ENCODE measurements at regions not wholly inside any gene's neighbourhood (a gene's known extent, or its start where the extent isn't known, plus 50 kb on each side); places are given as distances from the start of the nearest gene placed in this dataset.

- H3K9me3 Mint-ChIP-seq: no peaks in the 10 kb centered on the region
- no peak overlapping the region for H3K4me3 Mint-ChIP-seq
- H3K27me3 Mint-ChIP-seq (ENCODE audit: low read depth): no peaks in the 10 kb centered on the region
- no peak for DNase-seq
- ATAC-seq: no peak
- H3K36me3 Mint-ChIP-seq (ENCODE audit: insufficient read depth): no peaks in the 10 kb centered on the region
- H3K4me1 Mint-ChIP-seq (ENCODE audit: low read depth): no peaks in the 10 kb centered on the region
Measured at GRCh38 chr3:147775816-147776530, 366.8 kb downstream of the ZIC1 start.

DNA sequence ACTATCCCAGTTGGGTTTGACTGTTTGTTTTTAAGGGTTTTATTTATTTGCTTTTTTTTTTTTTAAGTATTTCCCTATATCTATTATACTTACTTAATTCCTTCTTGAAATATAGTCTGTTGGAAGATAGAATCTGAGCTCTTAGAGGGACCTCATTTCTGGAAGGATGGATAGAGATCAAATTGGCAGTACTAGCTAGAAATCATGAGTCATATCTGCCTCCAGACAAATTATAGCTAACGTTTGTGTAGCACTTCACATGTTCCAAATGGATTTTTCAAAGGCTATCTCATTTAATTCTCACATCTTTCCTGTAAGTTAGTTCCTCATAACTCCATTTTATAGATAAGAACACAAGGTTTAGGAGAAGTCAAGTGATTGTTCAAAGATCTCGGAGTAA lies 384.7 kb downstream of the ZIC1 start:
- no peak for ATAC-seq
- H3K4me3 Mint-ChIP-seq: no peak overlapping the region
- no peaks in the 10 kb centered on the region for H3K4me1 Mint-ChIP-seq (ENCODE audit: low read depth)
- no peaks in the 10 kb centered on the region for H3K36me3 Mint-ChIP-seq (ENCODE audit: insufficient read depth)
- no peaks in the 10 kb centered on the region for H3K27me3 Mint-ChIP-seq (ENCODE audit: low read depth)
- H3K9me3 Mint-ChIP-seq: peaks cover 4% of the 10 kb centered on the region
- DNase-seq: no peak

DNA sequence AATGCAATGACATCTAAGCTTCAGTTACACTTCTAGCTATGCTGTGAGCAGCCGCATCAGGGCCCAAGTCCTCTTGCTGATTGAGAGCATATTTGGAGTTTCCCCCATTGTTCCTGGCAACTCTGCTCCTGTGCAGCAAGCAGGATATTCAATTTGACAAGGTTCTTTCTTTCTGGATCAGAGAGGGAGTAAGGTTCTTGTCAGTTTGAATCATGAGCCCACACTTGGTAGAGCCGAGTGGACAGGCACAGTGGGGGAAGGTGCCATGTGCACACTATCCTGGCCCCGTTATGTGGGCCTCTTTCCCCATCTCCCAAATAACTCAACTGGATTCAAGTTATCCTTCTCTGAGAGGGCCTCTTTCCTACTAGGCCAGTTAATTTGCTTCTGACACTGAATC lies 385.4 kb downstream of the ZIC1 start:
- H3K4me1 Mint-ChIP-seq (ENCODE audit: low read depth): no peaks in the 10 kb centered on the region
- DNase-seq (no peak), ATAC-seq (no peak)
- no peaks in the 10 kb centered on the region for H3K27me3 Mint-ChIP-seq (ENCODE audit: low read depth)
- H3K36me3 Mint-ChIP-seq (ENCODE audit: insufficient read depth): no peaks in the 10 kb centered on the region
- peaks cover 4% of the 10 kb centered on the region for H3K9me3 Mint-ChIP-seq
- H3K4me3 Mint-ChIP-seq: no peak overlapping the region

DNA sequence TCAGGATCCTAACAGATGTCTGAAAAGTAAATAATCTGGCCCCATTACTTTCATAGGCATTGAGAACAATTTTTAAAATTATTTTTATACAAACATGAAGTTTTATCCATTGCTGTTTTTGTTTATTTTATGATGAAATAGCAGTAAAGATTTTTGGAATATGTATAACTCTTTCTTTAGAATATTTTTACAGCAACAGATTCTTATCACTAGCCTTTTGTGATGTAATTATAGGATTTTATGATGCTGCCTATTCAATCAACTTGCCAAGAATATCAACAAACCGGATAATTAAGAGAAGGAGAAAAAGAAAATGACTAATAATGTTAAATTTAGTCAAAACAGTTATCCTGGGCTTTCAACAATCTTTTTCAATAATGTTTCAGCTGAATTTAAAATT lies 386.3 kb downstream of the ZIC1 start:
- Mint-ChIP-seq H3K36me3 (ENCODE audit: insufficient read depth) (no peaks in the 10 kb centered on the region), H3K4me1 (ENCODE audit: low read depth) (no peaks in the 10 kb centered on the region), H3K4me3 (no peak overlapping the region), H3K9me3 (peaks cover 4% of the 10 kb centered on the region), H3K27me3 (ENCODE audit: low read depth) (no peaks in the 10 kb centered on the region)
- DNase-seq (no peak), ATAC-seq (no peak)

GRCh38 chr3:147797095-147797494 lies 387.9 kb downstream of the ZIC1 start:
- no peak for DNase-seq
- no peaks in the 10 kb centered on the region for H3K36me3 Mint-ChIP-seq (ENCODE audit: insufficient read depth)
- ATAC-seq: no peak
- H3K4me3 Mint-ChIP-seq: no peak overlapping the region
- no peaks in the 10 kb centered on the region for H3K4me1 Mint-ChIP-seq (ENCODE audit: low read depth)
- peaks cover 4% of the 10 kb centered on the region for H3K9me3 Mint-ChIP-seq
- no peaks in the 10 kb centered on the region for H3K27me3 Mint-ChIP-seq (ENCODE audit: low read depth)

DNA sequence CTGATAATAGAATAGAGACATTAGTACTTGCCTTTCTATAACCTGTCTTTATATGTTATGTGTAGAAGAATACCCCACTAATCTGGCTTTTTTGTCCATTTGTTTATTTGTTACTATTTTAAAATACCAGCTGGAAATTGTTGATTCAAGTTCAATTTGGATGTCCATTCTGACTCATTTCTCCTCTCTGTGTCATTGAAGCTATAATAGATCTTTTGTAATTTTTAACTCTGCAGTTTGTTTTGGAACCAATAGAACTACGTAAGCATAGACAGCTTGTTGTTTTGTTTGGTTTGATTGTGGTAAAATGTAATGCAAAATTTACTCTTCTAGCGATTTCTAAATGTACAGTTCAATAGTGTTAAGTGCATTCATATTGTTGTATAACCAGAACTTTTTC lies 390.4 kb downstream of the ZIC1 start:
- H3K36me3 Mint-ChIP-seq (ENCODE audit: insufficient read depth): no peaks in the 10 kb centered on the region
- no peaks in the 10 kb centered on the region for H3K4me1 Mint-ChIP-seq (ENCODE audit: low read depth)
- H3K4me3 Mint-ChIP-seq: no peak overlapping the region
- DNase-seq: no peak
- no peaks in the 10 kb centered on the region for H3K27me3 Mint-ChIP-seq (ENCODE audit: low read depth)
- no peaks in the 10 kb centered on the region for H3K9me3 Mint-ChIP-seq
- no peak for ATAC-seq

DNA sequence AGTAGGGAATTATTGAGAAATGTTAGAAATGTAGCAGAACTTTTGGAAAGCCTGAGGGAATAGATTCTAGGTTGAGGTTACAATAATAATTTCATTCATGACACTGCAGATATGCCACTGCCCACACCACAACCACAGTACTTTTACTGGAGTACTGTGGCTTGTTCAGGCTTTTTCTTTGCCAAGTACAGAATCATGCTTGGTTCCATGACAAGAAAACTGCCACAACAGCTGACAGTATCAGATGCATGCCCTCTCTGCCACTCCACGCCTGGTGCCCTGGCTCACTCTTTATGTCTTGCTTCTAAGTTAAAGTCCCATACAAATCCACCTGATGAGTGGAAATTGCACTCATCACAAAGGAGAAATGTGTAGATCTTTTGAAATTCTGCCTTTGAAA lies 398.6 kb downstream of the ZIC1 start:
- ATAC-seq (no peak), DNase-seq (no peak)
- H3K36me3 Mint-ChIP-seq (ENCODE audit: insufficient read depth): no peaks in the 10 kb centered on the region
- H3K4me3 Mint-ChIP-seq: no peak overlapping the region
- no peaks in the 10 kb centered on the region for H3K4me1 Mint-ChIP-seq (ENCODE audit: low read depth)
- H3K9me3 Mint-ChIP-seq: peaks cover 9% of the 10 kb centered on the region
- H3K27me3 Mint-ChIP-seq (ENCODE audit: low read depth): no peaks in the 10 kb centered on the region

DNA sequence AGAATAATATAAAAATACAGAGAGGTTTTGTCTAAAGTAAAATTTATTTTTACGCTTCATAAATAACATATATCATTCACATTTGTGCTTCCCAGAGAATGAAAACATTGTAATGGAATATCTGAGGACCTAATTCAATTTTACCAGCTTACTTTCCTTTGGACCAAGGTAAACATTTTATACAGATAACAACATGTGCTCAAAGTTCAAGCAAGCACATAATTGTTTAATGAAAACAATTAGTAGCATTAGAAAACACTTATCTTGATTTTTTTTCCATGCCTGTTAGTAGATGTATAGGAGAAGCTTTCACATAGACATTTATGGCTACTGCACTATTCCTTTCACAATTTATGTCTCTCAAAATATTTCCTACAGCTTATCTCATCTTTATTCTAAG lies 400.0 kb downstream of the ZIC1 start:
- ATAC-seq: no peak
- Mint-ChIP-seq H3K27me3 (ENCODE audit: low read depth) (no peaks in the 10 kb centered on the region), H3K4me1 (ENCODE audit: low read depth) (no peaks in the 10 kb centered on the region), H3K9me3 (peaks cover 9% of the 10 kb centered on the region), H3K36me3 (ENCODE audit: insufficient read depth) (no peaks in the 10 kb centered on the region), H3K4me3 (no peak overlapping the region)
- no peak for DNase-seq

DNA sequence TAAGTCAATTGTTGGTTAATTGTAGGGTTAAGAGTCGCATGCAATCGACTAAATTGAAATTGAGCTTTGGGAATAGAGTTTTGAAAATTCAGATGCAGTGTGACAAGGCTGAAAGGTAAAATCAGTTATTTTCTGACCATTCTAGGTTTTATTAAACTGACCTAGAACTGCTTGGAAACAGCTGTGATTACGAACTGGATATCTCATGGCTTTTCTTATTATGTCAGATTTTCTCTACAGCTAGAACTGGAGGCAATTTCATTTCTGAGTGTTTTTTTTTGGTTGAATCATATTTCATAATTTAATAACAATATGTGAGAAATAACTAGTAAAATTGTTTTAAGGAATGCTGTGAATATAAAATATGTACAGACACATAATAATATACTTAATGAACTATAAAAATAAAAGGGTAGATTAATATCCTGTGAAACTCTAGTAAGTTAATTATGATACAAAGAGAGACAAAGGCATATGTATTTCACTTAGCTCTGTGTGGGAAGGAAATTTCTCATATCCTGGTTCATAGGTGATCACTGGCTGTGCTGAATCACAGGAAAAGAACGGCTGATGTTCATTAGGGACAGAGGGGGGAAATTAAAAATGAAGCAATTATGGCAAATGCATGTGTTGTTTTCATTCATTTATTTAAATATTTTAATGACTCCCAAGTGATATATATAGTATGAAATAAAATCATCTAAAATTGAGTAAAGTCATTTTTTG lies 403.2 kb downstream of the ZIC1 start:
- Mint-ChIP-seq H3K4me3 (no peak overlapping the region), H3K36me3 (ENCODE audit: insufficient read depth) (no peaks in the 10 kb centered on the region), H3K4me1 (ENCODE audit: low read depth) (no peaks in the 10 kb centered on the region), H3K27me3 (ENCODE audit: low read depth) (no peaks in the 10 kb centered on the region), H3K9me3 (peaks cover 9% of the 10 kb centered on the region)
- no peak for DNase-seq
- no peak for ATAC-seq

- Mint-ChIP-seq H3K4me1 (ENCODE audit: low read depth) (no peaks in the 10 kb centered on the region), H3K36me3 (ENCODE audit: insufficient read depth) (no peaks in the 10 kb centered on the region), H3K9me3 (peaks cover 9% of the 10 kb centered on the region), H3K4me3 (no peak overlapping the region), H3K27me3 (ENCODE audit: low read depth) (no peaks in the 10 kb centered on the region)
- no peak for ATAC-seq
- DNase-seq: no peak
Measured at GRCh38 chr3:147813256-147813655, 404.1 kb downstream of the ZIC1 start.

DNA sequence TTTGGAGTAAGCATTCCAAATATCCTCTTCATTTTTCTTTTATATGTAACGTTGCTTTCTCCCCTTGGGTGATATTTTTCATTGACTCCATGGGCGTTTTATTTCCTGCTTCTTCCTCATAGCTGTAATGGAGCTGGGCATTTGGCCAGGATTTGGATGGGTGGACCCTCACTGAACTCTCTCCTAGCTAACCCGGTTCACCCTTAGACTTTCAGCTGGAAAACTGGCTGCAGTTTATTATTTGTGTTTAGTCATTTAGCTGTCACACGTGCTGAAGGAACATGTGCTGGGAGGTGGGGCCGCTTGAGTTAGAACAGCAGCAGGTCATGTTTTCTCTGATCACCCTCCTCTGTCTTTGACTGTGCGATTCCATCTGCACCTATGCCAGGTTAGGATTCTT lies 407.6 kb downstream of the ZIC1 start:
- no peak for ATAC-seq
- H3K9me3 Mint-ChIP-seq: no peaks in the 10 kb centered on the region
- no peaks in the 10 kb centered on the region for H3K36me3 Mint-ChIP-seq (ENCODE audit: insufficient read depth)
- H3K27me3 Mint-ChIP-seq (ENCODE audit: low read depth): no peaks in the 10 kb centered on the region
- H3K4me3 Mint-ChIP-seq: no peak overlapping the region
- H3K4me1 Mint-ChIP-seq (ENCODE audit: low read depth): no peaks in the 10 kb centered on the region
- no peak for DNase-seq

- ATAC-seq (no peak), DNase-seq (no peak)
- Mint-ChIP-seq H3K27me3 (ENCODE audit: low read depth) (no peaks in the 10 kb centered on the region), H3K4me1 (ENCODE audit: low read depth) (no peaks in the 10 kb centered on the region), H3K36me3 (ENCODE audit: insufficient read depth) (no peaks in the 10 kb centered on the region), H3K9me3 (peaks cover 9% of the 10 kb centered on the region), H3K4me3 (no peak overlapping the region)
Measured at GRCh38 chr3:147832611-147833010, 423.4 kb downstream of the ZIC1 start.

GRCh38 chr3:147836330-147836729 lies 427.2 kb downstream of the ZIC1 start:
- Mint-ChIP-seq H3K4me3 (no peak overlapping the region), H3K27me3 (ENCODE audit: low read depth) (no peaks in the 10 kb centered on the region), H3K4me1 (ENCODE audit: low read depth) (no peaks in the 10 kb centered on the region), H3K9me3 (peaks cover 8% of the 10 kb centered on the region), H3K36me3 (ENCODE audit: insufficient read depth) (no peaks in the 10 kb centered on the region)
- DNase-seq: no peak
- no peak for ATAC-seq

GRCh38 chr3:147838652-147839051 lies 429.5 kb downstream of the ZIC1 start:
- DNase-seq (no peak), ATAC-seq (no peak)
- no peaks in the 10 kb centered on the region for H3K27me3 Mint-ChIP-seq (ENCODE audit: low read depth)
- H3K4me1 Mint-ChIP-seq (ENCODE audit: low read depth): no peaks in the 10 kb centered on the region
- no peak overlapping the region for H3K4me3 Mint-ChIP-seq
- peaks cover 15% of the 10 kb centered on the region for H3K9me3 Mint-ChIP-seq
- no peaks in the 10 kb centered on the region for H3K36me3 Mint-ChIP-seq (ENCODE audit: insufficient read depth)

DNA sequence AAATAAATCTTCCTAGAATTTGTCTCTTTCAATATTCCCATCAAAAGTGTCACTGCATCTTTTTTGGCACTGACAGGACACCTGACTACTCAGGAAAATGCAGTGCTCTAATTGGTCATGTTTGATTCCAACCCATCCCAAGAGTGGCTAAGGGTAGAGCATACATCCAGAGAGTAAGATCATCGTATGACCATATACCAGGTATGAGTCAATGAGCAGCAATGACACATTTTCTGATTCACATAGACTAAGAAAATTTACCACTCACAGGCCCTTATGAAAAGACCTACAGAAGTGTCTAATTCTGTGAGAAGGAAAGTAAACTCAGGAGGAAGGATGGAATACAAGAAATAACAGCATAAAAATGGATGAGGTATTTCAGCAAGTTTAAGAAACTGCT lies 434.2 kb downstream of the ZIC1 start:
- no peak for ATAC-seq
- H3K9me3 Mint-ChIP-seq: peaks cover 7% of the 10 kb centered on the region
- H3K4me1 Mint-ChIP-seq (ENCODE audit: low read depth): no peaks in the 10 kb centered on the region
- DNase-seq: no peak
- no peaks in the 10 kb centered on the region for H3K27me3 Mint-ChIP-seq (ENCODE audit: low read depth)
- H3K36me3 Mint-ChIP-seq (ENCODE audit: insufficient read depth): no peaks in the 10 kb centered on the region
- H3K4me3 Mint-ChIP-seq: no peak overlapping the region

Data from activated T-cell treated with anti-CD3 and anti-CD28 coated beads, Interleukin-2, amount 50 U/mL, for 4 hours (primary cell).